PC-9 (cell line): ENCODE measurements at regions not wholly inside any gene's neighbourhood (a gene's known extent, or its start where the extent isn't known, plus 50 kb on each side); places are given as distances from the start of the nearest gene placed in this dataset.

Experiments
- CTCF ChIP-seq: fragments of 200-600 bp; sonication (generic); conservative IDR thresholded peaks from 2 replicates; pipeline ENCODE4 v1.6.1; 2017; ENCODE audit warnings: mixed run types, antibody characterized with exemption, mild to moderate bottlenecking, moderate library complexity
- EZH2 ChIP-seq: fragments of 200-600 bp; sonication (generic); IDR thresholded peaks from 2 replicates; pipeline ENCODE4 v1.8.0; 2017; ENCODE audit warnings: antibody characterized with exemption, low read depth

- TF ChIP-seq EZH2 (no peak), CTCF (no peak)
These were observed 1189.6 kb downstream of the PCDH9 start for GRCh38 chr13:66040506-66040905.
